HG03280 (cell line): ENCODE measurements at regions not wholly inside any gene's neighbourhood (a gene's known extent, or its start where the extent isn't known, plus 50 kb on each side); places are given as distances from the start of the nearest gene placed in this dataset.
"Not testable (repeated sequence)": the region's sequence is repeated elsewhere in the genome, so short reads cannot be mapped to it uniquely, and the experiment has no call there.

Source experiments
- ATAC-seq: cut with Tn5 transposase; IDR thresholded peaks from one replicate; pipeline ENCODE4 v1.9.1; 2021; ENCODE audit warnings: mild to moderate bottlenecking, moderate library complexity; ENCODE audit not compliant: unreplicated experiment

DNA sequence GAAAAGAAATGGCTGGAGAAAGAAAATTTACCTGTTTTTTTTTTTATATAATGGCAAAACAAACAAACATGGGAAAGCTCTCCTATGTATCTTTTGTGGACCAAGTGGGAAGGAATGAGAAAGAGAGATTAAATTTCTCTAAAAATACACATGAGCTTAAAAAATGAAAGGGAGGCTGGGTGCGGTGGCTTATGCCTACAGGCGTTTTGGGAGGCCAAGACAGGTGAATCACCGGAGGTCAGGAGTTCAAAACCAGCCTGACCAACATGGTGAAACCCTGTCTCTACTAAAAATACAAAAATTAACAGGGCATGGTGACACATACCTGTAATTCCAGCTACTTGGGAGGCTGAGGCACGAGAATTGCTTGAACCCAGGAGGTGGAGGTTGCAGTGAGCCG lies 388.0 kb downstream of the TFAP2B start:
- not testable (repeated sequence) for ATAC-seq

DNA sequence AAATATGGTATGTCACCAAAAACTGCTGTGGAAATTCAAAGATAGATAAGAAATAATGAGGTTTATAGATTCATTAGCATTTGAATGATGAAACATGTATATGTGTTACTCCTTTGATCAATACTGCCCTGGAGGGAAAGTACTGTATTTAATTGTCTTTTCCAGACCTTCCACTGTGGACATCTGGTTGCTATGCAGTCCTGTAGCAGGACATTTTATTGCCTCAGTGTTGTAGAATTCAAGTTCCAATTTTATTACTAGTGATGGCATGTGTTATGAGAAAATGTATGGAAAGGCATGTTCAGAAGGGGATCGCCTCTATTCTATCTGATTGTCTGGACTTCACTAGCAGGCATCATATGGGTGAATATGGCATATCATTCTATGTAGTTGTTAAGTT lies 391.0 kb downstream of the TFAP2B start:
- ATAC-seq, result no peak

DNA sequence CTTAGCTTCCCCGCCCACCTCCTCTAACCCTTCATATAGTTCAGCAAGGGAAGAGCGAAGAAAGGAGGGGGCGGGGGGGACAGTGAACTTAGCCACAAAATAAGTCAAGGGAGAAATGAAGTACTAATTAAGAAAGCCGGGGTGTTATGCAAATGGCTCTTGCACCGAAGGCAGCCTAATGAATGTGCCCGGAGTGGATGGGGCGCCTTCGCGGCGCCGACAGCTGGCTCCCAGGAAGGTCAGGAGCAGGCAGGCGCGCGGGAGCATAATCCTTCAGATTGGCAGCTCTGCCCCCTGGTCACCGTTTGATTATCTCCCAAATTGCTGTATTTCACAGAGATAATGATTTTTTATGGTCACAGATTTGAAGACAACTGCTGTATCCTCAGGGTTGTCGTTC lies 395.1 kb downstream of the TFAP2B start:
- no peak for ATAC-seq

DNA sequence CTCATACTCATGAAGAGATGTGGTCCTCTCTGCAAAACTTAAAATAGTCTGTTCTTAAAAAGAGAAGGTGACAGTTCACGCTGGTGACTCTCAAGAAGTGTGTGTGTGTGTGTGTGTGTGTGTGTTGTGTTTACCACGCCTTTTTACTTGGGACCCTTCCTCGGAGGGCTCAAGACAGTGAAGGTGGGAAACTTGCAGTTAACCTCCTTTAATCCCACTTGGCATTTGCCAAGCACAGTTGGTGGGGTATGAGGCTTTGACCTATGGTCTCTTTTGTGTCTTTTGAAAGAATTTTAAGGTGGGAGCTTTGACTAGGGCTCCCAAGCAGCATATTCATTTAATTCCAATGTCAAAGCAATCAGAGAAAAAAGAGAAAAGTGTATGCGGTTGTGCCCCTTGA lies 395.8 kb downstream of the TFAP2B start:
- ATAC-seq, result no peak

DNA sequence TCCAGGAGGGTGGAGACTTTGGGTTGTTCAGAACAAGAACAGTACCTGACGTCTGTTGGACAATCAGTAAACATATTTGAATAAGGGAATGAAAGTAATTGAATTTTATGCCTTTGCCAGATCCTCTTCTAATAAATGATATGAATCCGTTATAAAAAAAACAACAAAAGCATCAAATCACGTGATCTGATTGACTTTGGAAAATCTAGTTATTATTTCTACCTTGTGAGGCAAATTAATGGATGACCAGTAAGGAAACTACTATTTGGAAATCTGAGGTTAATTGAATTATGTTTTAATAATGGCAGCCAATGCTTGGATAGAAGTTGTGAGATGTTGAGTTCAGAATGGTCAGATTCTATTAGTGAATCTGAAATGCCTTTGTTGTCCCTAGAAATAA lies 399.5 kb downstream of the TFAP2B start:
- no peak for ATAC-seq

DNA sequence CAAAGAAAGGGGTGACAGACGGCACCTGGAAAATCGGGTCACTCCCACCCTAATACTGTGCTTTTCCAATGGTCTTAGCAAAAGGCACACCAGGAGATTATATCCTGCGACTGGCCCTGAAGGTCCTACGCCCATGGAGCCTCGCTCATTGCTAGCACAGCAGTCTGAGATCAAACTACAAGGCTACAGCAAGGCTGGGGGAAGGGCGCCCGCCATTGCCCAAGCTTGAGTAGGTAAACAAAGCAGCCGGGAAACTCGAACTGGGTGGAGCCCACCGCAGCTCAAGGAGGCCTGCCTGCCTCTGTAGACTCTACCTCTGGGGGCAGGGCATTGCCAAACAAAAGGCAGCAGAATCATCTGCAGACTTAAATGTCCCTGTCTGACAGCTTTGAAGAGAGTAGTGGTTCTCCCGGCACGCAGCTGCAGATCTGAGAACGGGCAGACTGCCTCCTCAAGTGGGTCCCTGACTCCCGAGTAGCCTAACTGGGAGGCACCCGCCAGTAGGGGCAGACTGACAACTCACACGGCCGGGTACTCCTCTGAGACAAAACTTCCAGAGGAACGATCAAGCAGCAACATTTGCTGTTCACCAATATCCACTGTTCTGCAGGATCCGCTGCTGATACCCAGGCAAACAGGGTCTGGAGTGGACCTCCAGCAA lies 406.0 kb downstream of the TFAP2B start:
- ATAC-seq, result not testable (repeated sequence)

DNA sequence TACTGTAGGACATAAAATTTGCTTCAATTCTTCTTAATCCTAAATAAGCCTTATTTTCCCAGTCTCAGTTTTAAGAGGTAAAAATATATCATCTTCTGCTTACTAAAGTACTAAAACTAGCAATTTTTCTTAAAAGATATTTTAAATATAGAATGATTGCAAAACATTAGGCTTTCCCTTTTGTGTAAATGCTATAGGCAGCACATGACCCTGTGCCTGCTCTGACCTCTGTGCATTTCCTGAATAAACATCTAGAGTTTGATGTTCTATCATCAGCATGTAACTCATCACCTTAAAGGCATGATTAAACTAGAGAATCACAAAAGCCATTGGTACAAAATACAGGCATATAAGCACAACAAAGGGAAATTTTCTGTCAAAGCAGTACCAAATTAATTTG lies 422.7 kb downstream of the TFAP2B start:
- no peak for ATAC-seq

DNA sequence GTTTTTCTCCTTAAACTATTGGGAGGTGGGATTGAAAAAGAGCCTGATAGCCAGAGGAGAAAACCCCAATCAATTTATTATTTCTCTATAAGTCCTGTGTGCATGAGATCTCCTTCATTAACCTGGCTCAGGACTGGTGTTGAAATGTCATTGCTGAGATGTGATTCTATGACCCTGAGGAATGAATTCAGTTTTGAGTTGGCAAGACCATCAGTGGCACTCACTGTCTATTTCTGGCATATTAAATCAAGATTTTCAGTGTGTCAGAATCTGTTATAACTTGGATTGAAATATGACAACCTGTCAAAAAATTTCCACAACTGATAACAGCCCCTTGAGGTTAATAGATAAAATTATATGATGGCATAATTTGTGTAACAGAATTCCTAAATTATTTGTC lies 431.1 kb downstream of the TFAP2B start:
- ATAC-seq, result no peak

DNA sequence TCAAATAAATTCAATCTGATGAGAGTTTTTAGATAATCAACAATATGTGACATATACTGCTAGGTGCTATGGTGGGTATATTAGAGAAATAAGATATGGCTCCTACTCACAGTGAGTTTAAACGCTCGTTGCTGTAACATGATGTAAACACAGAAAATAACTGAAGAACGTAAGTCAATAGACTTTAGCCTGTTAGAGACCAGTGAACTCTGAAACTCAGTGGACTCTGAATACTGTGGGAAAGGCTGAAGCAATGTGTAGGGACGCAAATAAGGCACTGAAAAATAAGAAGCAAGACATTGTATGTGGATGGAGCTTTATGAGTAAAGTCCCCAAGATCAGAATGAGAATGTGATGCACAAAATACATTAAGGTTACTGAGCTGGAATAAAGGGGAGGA lies 431.6 kb downstream of the TFAP2B start:
- ATAC-seq, result no peak

DNA sequence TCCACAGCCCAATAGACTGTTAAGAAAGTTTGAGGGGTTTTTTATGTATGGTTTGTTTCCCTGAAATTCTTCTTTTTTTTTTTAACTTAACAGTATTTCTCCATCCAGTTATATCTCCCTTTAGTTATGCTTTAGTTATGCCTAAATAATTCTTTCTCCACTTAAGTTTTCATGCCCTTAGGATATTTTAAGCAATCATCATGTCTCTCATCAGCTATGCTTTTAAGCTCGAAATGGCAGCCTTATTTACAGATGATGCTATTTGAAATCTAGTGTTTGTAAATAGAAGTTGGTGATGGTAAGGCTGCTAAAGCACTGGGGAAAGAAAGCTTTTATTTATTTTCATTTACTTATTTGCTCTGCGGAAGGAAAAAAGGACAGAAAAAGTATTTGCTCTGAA lies 439.3 kb downstream of the TFAP2B start:
- ATAC-seq, result no peak

DNA sequence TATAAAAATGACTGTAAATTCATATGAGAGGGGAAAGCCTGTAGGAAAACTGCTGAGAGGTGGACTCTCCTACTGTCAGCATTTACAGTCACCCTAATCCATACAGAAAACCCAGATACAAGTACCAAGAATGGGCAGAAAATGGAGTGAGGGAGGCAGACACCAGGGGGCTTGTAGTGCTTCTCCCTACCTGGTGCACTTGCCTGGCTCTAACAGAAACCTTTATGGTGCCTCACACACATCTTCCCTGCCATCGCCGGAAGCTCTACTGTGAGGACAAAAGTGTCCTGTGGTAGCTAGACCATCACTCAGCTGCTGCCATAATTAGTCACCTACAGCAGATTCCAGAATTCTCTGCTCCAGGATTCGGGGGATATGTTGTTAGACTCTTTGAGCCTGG lies 441.3 kb downstream of the TFAP2B start:
- no peak for ATAC-seq

DNA sequence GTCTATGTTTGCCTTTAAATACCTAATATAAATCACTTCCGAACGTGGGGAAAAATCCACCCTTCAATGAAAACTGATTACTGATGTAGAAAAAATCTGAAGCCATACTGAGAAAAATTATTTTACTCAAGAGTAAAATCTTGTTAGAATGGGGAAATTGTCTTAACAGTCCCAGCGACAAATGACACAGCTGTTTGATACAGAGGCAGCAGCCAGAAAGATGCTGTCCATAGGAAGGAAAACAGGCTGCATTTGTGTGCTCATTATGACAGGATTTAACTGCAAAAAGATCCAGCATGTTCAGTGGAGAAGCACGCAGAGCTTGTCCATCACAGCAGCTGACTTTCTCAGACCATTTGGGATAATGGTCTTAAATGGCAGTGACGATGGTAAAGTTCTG lies 443.0 kb downstream of the TFAP2B start:
- no peak for ATAC-seq

DNA sequence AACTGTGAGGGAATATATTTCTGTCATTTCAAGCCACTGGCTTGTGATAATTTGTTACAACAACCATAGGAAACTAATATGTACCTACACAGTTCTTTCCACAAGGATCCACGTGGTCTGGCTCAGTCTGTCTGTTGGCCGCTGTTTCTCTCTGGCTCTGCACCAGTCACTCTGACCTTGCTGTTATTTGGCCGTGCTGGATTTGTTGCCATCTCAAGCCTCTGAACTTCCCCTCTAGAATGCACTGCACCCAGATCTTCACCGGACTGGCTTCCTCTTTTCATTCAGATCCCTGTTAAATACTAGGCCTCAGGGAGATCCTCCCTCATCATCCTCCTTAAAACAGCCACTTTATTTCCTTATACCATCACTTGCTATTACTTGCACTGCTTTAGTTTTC lies 446.8 kb downstream of the TFAP2B start:
- no peak for ATAC-seq

DNA sequence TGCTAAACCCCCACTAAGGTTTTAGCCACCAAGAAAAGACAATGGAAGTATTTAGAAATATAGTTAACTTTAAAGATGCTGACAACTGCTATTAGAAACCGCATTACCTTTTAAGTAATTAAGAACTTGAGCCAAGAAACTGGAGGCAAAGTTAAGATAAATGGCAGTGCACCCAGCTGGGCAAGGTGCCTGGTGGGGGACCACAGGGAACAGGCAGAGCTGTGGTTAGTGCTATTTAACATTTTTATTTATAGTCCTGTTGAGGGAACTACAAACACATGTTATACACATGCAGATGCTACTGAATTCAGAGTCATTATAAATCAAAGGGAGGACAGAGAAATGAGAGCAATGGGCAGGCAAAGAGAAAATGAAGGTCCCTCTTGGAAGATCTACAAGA lies 447.9 kb downstream of the TFAP2B start:
- no peak for ATAC-seq

DNA sequence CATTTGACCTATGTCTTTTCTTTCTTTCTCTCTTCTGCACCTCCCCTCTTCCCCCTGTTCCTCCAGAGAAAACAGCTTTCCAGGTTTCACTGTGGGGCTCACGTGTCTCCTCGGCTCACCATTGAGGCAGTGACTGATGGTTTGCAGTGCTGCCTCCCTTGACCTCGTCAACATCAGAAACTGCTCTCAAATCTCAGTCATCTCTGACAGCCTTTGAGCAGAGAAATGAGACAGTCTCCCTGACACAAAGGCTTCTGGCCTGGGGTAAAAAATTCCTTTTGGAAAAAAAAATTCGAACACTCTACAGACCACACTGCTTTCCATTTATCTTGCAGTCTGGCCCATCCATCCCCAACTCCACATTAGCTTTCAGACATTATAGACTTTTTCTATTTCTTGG lies 450.0 kb downstream of the TFAP2B start:
- ATAC-seq, result no peak

DNA sequence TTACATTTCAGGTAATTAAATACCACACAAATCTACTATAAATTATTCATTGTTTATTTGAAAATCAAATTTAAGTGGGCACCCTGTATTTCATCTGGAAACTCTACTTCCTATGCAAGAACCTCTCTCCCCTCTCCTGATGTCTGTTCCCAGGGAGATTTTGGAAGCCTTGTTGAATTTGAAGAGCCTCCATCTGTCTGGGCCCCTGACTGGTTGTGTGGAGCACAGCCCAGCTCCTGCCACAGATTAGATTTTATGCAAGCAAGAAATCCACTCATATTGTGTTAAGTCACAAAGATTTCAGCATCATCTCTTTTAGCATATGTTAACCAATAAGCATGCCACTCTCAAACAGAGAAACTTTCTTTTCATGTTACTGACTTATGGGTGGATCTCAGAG lies 451.2 kb downstream of the TFAP2B start:
- no peak for ATAC-seq

DNA sequence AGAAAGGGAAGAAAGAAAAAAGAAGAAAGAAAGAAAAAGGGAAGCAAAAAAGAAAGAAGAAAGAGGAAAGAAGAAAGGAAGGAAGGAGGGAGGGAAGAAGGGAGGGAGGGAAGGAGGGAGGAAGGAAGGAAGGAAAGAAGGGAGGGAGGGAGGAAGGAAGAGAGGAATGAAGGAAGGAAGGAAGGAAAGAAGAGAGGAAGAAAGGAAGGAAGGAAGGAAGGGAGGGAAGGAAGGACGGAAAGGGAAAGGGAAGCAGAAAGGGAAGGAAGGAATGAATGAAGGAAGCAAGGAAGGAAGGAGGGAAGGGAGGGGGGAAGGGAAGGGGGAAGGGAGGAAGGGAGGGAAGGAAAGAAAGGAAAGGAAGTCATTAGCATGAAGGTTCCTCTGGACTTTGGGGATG lies 452.9 kb downstream of the TFAP2B start:
- no peak for ATAC-seq

DNA sequence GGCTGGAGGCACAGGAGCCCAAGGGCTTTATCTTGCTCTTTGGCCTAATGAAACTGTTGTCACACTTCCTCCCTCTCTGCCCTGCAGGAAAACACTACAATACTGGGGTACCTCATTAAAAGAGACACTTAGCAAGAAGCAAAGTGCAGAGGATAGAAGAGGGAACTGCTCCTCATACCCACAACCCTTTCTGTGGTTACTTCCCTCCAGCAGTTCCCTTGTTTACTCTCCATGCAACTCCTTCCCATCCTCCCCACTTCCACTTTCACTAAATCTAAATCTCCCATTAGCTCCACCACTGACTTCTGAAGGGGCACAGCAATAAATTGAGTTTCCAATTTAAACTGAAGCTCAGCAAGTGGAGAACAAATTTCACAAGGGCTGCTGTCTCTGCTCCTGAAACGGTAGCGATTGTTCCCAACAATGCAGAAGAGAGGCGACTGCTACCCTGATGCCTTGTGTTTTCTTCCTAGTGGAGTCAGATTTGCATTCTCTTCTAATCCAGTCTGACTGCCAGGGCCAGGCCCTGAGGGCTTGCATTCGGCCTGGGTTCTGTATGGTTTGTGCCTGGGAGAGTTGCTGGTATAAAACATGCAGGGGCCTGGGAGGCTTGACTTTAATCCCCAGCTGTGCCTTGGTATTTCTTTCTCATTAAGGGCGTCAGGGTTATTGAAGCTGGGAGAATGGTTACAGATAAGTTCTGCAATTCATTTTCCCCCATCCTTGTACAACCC lies 454.7 kb downstream of the TFAP2B start:
- no peak for ATAC-seq

DNA sequence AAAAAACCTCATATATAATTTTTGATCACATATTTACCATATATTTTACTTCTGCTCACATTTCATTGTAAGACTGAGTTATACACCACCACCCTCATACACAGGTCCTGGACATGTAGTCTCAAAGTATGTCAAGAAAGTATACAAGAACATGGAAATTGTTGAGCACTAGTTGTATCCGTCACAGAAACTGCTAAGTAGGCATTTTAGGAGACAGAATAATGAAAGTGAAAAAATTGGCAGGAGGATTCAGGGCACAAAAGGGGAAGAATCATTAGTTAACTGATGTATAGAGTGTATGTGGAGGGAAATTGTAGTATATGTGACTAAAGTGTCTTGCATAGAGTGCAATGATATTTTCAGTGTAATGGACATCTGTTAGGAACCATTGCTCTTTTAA lies 458.8 kb downstream of the TFAP2B start:
- ATAC-seq, result no peak

DNA sequence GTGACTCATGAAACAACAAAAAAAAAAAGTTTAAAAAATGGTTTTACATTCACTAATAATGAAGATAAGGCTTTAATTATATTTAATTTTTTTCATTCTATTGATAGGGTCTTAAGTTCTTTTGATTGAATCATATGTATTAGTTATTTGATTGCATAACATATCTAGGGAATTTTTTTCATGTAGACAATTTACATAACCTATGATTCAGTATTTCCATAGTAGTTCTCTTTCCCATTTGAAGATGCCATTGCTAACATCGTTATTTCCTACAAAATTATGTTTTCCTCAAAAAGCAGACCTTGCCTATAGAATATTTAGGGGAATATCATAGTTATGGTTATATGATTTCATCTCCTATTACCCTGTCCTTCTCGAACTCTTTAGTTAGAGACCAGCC lies 463.4 kb downstream of the TFAP2B start:
- no peak for ATAC-seq

DNA sequence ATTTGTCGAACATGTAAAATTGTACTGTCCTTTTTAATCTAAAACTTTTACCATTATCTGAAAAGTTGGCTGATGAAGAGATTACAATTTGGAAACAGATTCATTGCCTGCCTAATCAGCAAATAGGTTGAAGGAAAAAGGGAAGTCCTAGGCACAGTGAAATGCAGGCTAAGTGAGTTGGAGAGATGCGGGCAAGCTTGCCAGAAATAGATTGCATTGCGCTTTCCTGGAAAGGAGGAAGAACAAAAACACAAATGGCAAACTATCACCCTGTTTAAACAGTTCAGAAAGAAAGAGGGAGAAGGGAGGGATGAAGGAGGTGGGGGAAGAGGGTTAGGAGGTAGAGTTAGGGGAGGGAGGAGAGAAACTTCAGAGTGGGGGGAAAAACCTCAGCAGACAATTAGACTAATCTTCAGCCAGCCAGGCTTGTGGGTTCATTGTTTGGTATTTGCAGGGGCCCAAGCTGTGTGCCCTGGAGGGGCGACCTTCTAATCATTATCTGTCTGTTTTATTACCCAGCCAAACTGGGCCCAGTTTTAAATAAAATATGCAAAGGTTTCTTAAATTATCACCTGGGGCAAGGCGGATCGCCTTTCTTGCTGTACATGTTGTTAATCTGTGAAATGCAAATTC lies 465.2 kb downstream of the TFAP2B start:
- ATAC-seq, result no peak

DNA sequence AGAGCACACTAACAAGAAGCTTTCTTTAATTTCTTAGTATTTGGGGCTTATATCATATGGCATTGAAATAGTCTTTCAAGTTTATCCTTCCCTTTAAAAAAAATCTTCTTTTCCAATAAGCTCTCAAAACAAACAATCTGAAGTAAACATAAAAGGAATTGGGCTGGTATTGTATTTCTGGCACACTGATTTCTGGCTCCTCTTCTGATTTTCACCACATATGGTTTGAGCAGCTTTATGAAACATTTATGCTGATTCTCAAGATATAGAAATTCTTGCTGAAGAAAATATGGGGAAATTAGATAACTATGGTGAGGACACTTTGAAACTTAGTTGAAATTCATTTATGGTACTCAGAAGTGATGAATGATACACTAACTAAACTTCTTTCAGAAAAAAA lies 467.2 kb downstream of the TFAP2B start:
- ATAC-seq, result no peak
